ENCODE measurements at regions not wholly inside any gene's neighbourhood (a gene's known extent, or its start where the extent isn't known, plus 50 kb on each side); places are given as distances from the start of the nearest gene placed in this dataset.

- intact Hi-C loops (cut with micrococcal nuclease), result no loop called here
- Histone ChIP-seq H3K27me3 (ENCODE audit: control insufficient read depth in 2 of 2, insufficient read depth in 2 of 2, low read length in 2 of 2) (no peaks in the 10 kb centered on the region), H3K9me3 (replicated peaks in 1 of 2; ENCODE audit: control insufficient read depth in 1 of 2, insufficient read depth in 1 of 2, low read length in 2 of 2) (peaks cover 4 to 9% of the 10 kb centered on the region in 2 donors), H3K4me3 (replicated peaks in 1 of 3; ENCODE audit: low read depth in 2 of 3, low read length in 3 of 3) (no peak overlapping the region), H3K9ac (ENCODE audit: insufficient read depth, low read length, poor library complexity, severe bottlenecking) (no peak overlapping the region), H2AFZ (ENCODE audit: insufficient read depth, low read depth, low read length, poor library complexity, severe bottlenecking) (no peak overlapping the region), H3K4me1 (ENCODE audit: control insufficient read depth in 1 of 2, insufficient read depth in 2 of 2, low read length in 2 of 2) (no peaks in the 10 kb centered on the region), H3K27ac (ENCODE audit: low read depth in 1 of 2, low read length in 2 of 2) (no peak overlapping the region), H3K4me2 (replicated peaks; ENCODE audit: extremely low read depth, low read length, poor library complexity, severe bottlenecking) (no peak overlapping the region), H3K79me2 (ENCODE audit: insufficient read depth, low read length) (no peaks in the 10 kb centered on the region), H4K20me1 (ENCODE audit: insufficient read depth, low read length) (no peaks in the 10 kb centered on the region), H3K36me3 (replicated peaks in 1 of 2; ENCODE audit: control insufficient read depth in 1 of 2, insufficient read depth in 2 of 2, low read length in 2 of 2) (no peaks in the 10 kb centered on the region)
- 97% methylated on average over 25 of the region's 25 CpGs for WGBS (ENCODE audit: insufficient coverage)
- no peak for TF ChIP-seq CTCF (IDR thresholded peaks at IDR 0.05)
- Mint-ChIP-seq H3K27me3 (ENCODE audit: low read depth in 3 of 3) (peaks cover 0 to 1% (median 0%) of the 10 kb centered on the region in 3 donors), H3K36me3 (no peaks in the 10 kb centered on the region), H3K4me1 (no peaks in the 10 kb centered on the region), H3K27ac (no peak overlapping the region), H3K4me3 (no peak overlapping the region), H3K9me3 (peaks cover 2 to 11% (median 6%) of the 10 kb centered on the region in 7 donors)
- no peak for DNase-seq
These were observed 453.8 kb upstream of the CNTN5 start for GRCh38 chr11:98566978-98567377.

- intact Hi-C loops (cut with micrococcal nuclease), result no loop called here
- H3K27ac Mint-ChIP-seq, result no peak overlapping the region
- H3K27ac ChIP-seq (ENCODE audit: low read depth in 1 of 2, low read length in 2 of 2), result no peak overlapping the region
- H3K4me3 Mint-ChIP-seq, result no peak overlapping the region
- H2AFZ ChIP-seq (ENCODE audit: insufficient read depth, low read depth, low read length, poor library complexity, severe bottlenecking), result no peak overlapping the region
- H3K9me3 ChIP-seq (replicated peaks in 1 of 2; ENCODE audit: control insufficient read depth in 1 of 2, insufficient read depth in 1 of 2, low read length in 2 of 2), result peaks cover 4 to 9% of the 10 kb centered on the region in 2 donors
- no peak for TF ChIP-seq CTCF (IDR thresholded peaks at IDR 0.05)
- no peak overlapping the region for H3K9ac ChIP-seq (ENCODE audit: insufficient read depth, low read length, poor library complexity, severe bottlenecking)
- peaks cover 0 to 1% (median 0%) of the 10 kb centered on the region in 3 donors for H3K27me3 Mint-ChIP-seq (ENCODE audit: low read depth in 3 of 3)
- no peaks in the 10 kb centered on the region for H3K27me3 ChIP-seq (ENCODE audit: control insufficient read depth in 2 of 2, insufficient read depth in 2 of 2, low read length in 2 of 2)
- H3K36me3 ChIP-seq (replicated peaks in 1 of 2; ENCODE audit: control insufficient read depth in 1 of 2, insufficient read depth in 2 of 2, low read length in 2 of 2), result no peaks in the 10 kb centered on the region
- H3K79me2 ChIP-seq (ENCODE audit: insufficient read depth, low read length), result no peaks in the 10 kb centered on the region
- H3K4me3 ChIP-seq (replicated peaks in 1 of 3; ENCODE audit: low read depth in 2 of 3, low read length in 3 of 3), result no peak overlapping the region
- no peaks in the 10 kb centered on the region for H3K4me1 Mint-ChIP-seq
- no peaks in the 10 kb centered on the region for H4K20me1 ChIP-seq (ENCODE audit: insufficient read depth, low read length)
- H3K4me1 ChIP-seq (ENCODE audit: control insufficient read depth in 1 of 2, insufficient read depth in 2 of 2, low read length in 2 of 2), result no peaks in the 10 kb centered on the region
- no peak for DNase-seq
- no peak overlapping the region for H3K4me2 ChIP-seq (replicated peaks; ENCODE audit: extremely low read depth, low read length, poor library complexity, severe bottlenecking)
- 84% methylated on average over 2 of the region's 2 CpGs for WGBS (ENCODE audit: insufficient coverage)
- peaks cover 2 to 11% (median 6%) of the 10 kb centered on the region in 7 donors for H3K9me3 Mint-ChIP-seq
- H3K36me3 Mint-ChIP-seq, result no peaks in the 10 kb centered on the region
These were observed 452.7 kb upstream of the CNTN5 start for GRCh38 chr11:98568013-98568412.

Measured in CD14-positive monocyte (primary cell).